H1 (cell line): ENCODE measurements at regions not wholly inside any gene's neighbourhood (a gene's known extent, or its start where the extent isn't known, plus 50 kb on each side); places are given as distances from the start of the nearest gene placed in this dataset.
"Not testable (repeated sequence)": the region's sequence is repeated elsewhere in the genome, so short reads cannot be mapped to it uniquely, and the experiment has no call there.

Experiments
- CTCF ChIA-PET: fragments of 300-600 bp; sonication (Branson Sonifier 250); formaldehyde crosslinking; loops from one replicate; lab custom pipeline; 2021; ENCODE audit not compliant: partially characterized antibody; lab: Charles Lee
- POLR2A ChIA-PET: fragments of 300-600 bp; sonication (Branson Sonifier 250); formaldehyde crosslinking; loops from one replicate; lab custom pipeline; 2021; ENCODE audit warnings: inconsistent platforms; ENCODE audit not compliant: partially characterized antibody; lab: Charles Lee
- DNase-seq, 2 experiments: peaks; one replicate each; pipeline versions ENCODE4 v3.0.0 to v3.0.0-alpha.2; 2010 to 2022; ENCODE audit warnings: low spot score in 2 of 2, low read depth in 1 of 2, mixed read lengths in 1 of 2
- FAIRE-seq: peaks from 2 replicates; lab custom pipeline; 2011; peaks lifted over from hg19 to GRCh38; lab: Jason Lieb, UNC
- H2AFZ ChIP-seq: 2 replicates; pipeline ENCODE4 v1.8.1; 2012; ENCODE audit warnings: low read length, inconsistent platforms
- H2AK5ac ChIP-seq: 2 replicates; pipeline ENCODE4 v1.6.1; 2013; ENCODE audit warnings: low read depth, low read length
- H2BK120ac ChIP-seq: replicated peaks from 2 replicates; pipeline ENCODE3; 2013; ENCODE audit warnings: low read depth, low read length, inconsistent platforms
- H2BK12ac ChIP-seq: 2 replicates; pipeline ENCODE4 v1.6.1; 2013; ENCODE audit warnings: low read depth, low read length
- H2BK15ac ChIP-seq: 2 replicates; pipeline ENCODE4 v1.6.1; 2013; ENCODE audit warnings: low read length
- H2BK20ac ChIP-seq: 2 replicates; pipeline ENCODE4 v1.6.1; 2013; ENCODE audit warnings: low read length
- H2BK5ac ChIP-seq: 2 replicates; pipeline ENCODE4 v1.6.1; 2013; ENCODE audit warnings: low read depth, low read length
- H3K14ac ChIP-seq: 2 replicates; pipeline ENCODE4 v1.6.1; 2013; ENCODE audit warnings: inconsistent platforms; ENCODE audit not compliant: insufficient read length
- H3K18ac ChIP-seq: 2 replicates; pipeline ENCODE4 v1.6.1; 2013; ENCODE audit warnings: low read length; ENCODE audit errors: extremely low read depth
- H3K23ac ChIP-seq: 2 replicates; pipeline ENCODE4 v1.6.1; 2013; ENCODE audit warnings: inconsistent platforms; ENCODE audit not compliant: insufficient read length
- H3K23me2 ChIP-seq: 2 replicates; pipeline ENCODE4 v1.6.1; 2013; ENCODE audit warnings: low read depth, low read length
- H3K27ac ChIP-seq: 2 replicates; pipeline ENCODE4 v1.6.1; 2011; ENCODE audit warnings: low read depth, low read length, inconsistent platforms
- H3K27me3 ChIP-seq, 4 experiments: replicated peaks in 1 of 4; 1 replicate in 1 of 4; 2 replicates in 3 of 4; pipeline versions ENCODE4 v1.6.1 to v1.8.1; 2011 to 2013; ENCODE audit warnings: low read length in 3 of 4, mild to moderate bottlenecking in 3 of 4, inconsistent platforms in 2 of 4, mixed read lengths in 2 of 4, moderate library complexity in 1 of 4; ENCODE audit not compliant: control insufficient read depth in 3 of 4, insufficient read depth in 3 of 4; ENCODE audit errors: extremely low read depth in 1 of 4
- H3K36me3 ChIP-seq, 4 experiments: 2 replicates each; pipeline versions ENCODE4 v1.6.1 to v1.8.1; 2011 to 2013; ENCODE audit warnings: mild to moderate bottlenecking in 4 of 4, low read length in 3 of 4, moderate library complexity in 2 of 4, control low read depth in 1 of 4, inconsistent platforms in 1 of 4; ENCODE audit not compliant: insufficient read depth in 4 of 4, control insufficient read depth in 2 of 4
- H3K4ac ChIP-seq: replicated peaks from 2 replicates; pipeline ENCODE3; 2013; ENCODE audit warnings: low read length, low read depth, mixed read lengths, inconsistent platforms; ENCODE audit not compliant: insufficient read length
- H3K4me1 ChIP-seq, 4 experiments: replicated peaks in 1 of 4; 1 replicate in 1 of 4; 2 replicates in 3 of 4; pipeline versions ENCODE4 v1.6.1 to v1.8.1; 2011 to 2013; ENCODE audit warnings: low read length in 3 of 4, inconsistent platforms in 2 of 4, mixed read lengths in 1 of 4; ENCODE audit not compliant: insufficient read depth in 4 of 4, control insufficient read depth in 3 of 4
- H3K4me2 ChIP-seq, 2 experiments: 2 replicates each; pipeline versions ENCODE4 v1.6.1 to v1.8.1; 2011 to 2013; ENCODE audit warnings: low read depth in 2 of 2, low read length in 2 of 2, control low read depth in 1 of 2, inconsistent platforms in 1 of 2, mild to moderate bottlenecking in 1 of 2; ENCODE audit not compliant: insufficient read depth in 1 of 2
- H3K4me3 ChIP-seq, 4 experiments: fragments of 200-600, 300-600 bp in 1 of 4; sonication (generic), shearing (Covaris generic), sonication (Bioruptor Twin) in 1 of 4; 2 replicates each; pipeline versions ENCODE4 v1.5.1 to v1.8.1; 2011 to 2016; ENCODE audit warnings: low read length in 4 of 4, low read depth in 3 of 4, control low read depth in 2 of 4, inconsistent platforms in 2 of 4, mild to moderate bottlenecking in 2 of 4, mixed read lengths in 1 of 4, moderate library complexity in 1 of 4; ENCODE audit not compliant: insufficient read depth in 2 of 4; ENCODE audit errors: extremely low read depth in 1 of 4
- H3K56ac ChIP-seq: replicated peaks from 2 replicates; pipeline ENCODE3; 2013; ENCODE audit warnings: low read depth, mild to moderate bottlenecking, mixed read lengths, low read length, inconsistent platforms; ENCODE audit not compliant: insufficient read length
- H3K79me1 ChIP-seq: 2 replicates; pipeline ENCODE4 v1.6.1; 2013; ENCODE audit warnings: low read depth, low read length, control low read depth
- H3K79me2 ChIP-seq, 2 experiments: 2 replicates each; pipeline versions ENCODE4 v1.6.1 to v1.8.1; 2012 to 2013; ENCODE audit warnings: low read length in 2 of 2, mild to moderate bottlenecking in 2 of 2, inconsistent platforms in 1 of 2; ENCODE audit not compliant: insufficient read depth in 2 of 2, control insufficient read depth in 1 of 2
- H3K9ac ChIP-seq, 4 experiments: replicated peaks in 1 of 4; 1 replicate in 1 of 4; 2 replicates in 3 of 4; pipeline versions ENCODE4 v1.6.1 to v1.8.1; 2011 to 2013; ENCODE audit warnings: low read depth in 3 of 4, low read length in 3 of 4, control low read depth in 2 of 4, mild to moderate bottlenecking in 2 of 4, moderate library complexity in 2 of 4, inconsistent platforms in 1 of 4; ENCODE audit errors: extremely low read depth in 1 of 4
- H3K9me3 ChIP-seq, 2 experiments: 2 replicates each; pipeline versions ENCODE4 v1.6.1 to v1.8.1; 2012 to 2013; ENCODE audit warnings: mild to moderate bottlenecking in 2 of 2, moderate library complexity in 2 of 2, control low read depth in 1 of 2, inconsistent platforms in 1 of 2, low read depth in 1 of 2, low read length in 1 of 2, mixed read lengths in 1 of 2; ENCODE audit not compliant: insufficient read depth in 2 of 2
- H4K20me1 ChIP-seq, 2 experiments: replicated peaks in 1 of 2; 2 replicates each; pipeline versions ENCODE3 to v1.8.1; 2011 to 2013; ENCODE audit warnings: inconsistent platforms in 2 of 2, low read length in 2 of 2, mild to moderate bottlenecking in 1 of 2; ENCODE audit not compliant: insufficient read depth in 2 of 2, control insufficient read depth in 1 of 2
- H4K5ac ChIP-seq: 2 replicates; pipeline ENCODE4 v1.6.1; 2013; ENCODE audit warnings: low read length, low read depth, mixed read lengths, inconsistent platforms; ENCODE audit not compliant: insufficient read length
- H4K8ac ChIP-seq: 2 replicates; pipeline ENCODE4 v1.8.0; 2013; ENCODE audit warnings: mild to moderate bottlenecking, moderate library complexity, low read length, inconsistent platforms; ENCODE audit not compliant: insufficient read depth; ENCODE audit errors: extremely low read depth
- H4K91ac ChIP-seq: replicated peaks from 2 replicates; pipeline ENCODE3; 2013; ENCODE audit warnings: low read length, mixed read lengths, inconsistent platforms; ENCODE audit not compliant: insufficient read length
- WGBS, 2 experiments: shearing (Covaris generic) in 1 of 2; methylation state at CpG; one replicate each; pipeline versions ENCODE4 v1.1.6 to v1.1.7; 2013 to 2015; ENCODE audit warnings: low lambda C conversion rate in 2 of 2, mixed read lengths in 2 of 2, inconsistent platforms in 1 of 2, low coverage in 1 of 2, missing lambda C conversion rate in 1 of 2; ENCODE audit not compliant: insufficient replicate concordance in 2 of 2, insufficient coverage in 1 of 2, insufficient read length in 1 of 2; ENCODE audit errors: extremely low coverage in 1 of 2, missing lambda C conversion rate in 1 of 2; 5-methylcytosine and 5-hydroxymethylcytosine counted together

- FAIRE-seq, result not testable (repeated sequence)
Observed at GRCh38 chr21:9812507-9812906, 708.9 kb upstream of the TPTE start.

DNA sequence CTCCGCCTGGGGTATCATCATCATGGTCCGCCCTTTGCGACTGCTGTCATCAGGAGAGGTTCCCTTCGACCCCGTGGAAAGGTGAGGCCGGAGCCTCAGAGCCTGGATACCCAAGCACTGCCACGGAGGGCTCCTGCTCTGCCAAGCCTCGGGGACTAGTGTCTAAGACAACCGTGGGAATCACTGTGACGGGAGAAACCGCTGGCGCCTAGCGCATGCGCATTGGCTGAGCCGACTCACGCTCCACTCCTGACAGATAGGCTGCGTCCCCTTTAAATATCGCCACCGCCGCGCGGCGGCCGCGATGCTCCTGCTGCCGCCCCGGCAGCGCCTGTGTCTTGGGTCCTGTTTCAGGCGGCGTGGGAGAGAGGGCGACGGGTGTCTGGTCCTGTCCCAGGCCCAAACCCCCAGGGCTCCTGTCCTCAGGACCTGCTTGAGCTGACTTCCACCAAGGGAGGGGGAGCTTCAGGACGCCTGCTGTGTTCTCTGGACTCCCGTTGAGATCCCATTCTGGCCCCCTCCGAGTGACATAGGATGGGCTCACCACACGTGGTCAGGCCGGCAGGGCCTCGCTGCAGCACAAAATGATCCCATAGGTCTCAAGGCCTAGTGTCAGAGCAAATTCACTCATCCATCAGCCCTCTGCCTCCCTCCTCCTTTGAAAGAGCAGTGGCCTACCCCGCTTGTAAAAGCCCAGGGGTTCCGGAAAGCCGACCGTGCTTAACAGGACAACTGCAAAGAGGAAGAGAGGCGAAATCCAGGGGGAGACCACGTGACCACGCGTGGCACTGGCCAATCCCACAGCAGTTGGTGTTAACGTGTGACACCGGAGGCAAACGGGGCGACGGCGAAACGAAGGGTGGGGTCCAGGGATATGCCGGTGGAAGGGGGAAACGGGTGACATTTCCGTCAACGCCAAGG, 707.2 kb upstream of the TPTE start:
- not testable (repeated sequence) for DNase-seq, FAIRE-seq
- WGBS, 2 experiments, result no CpG with 5 or more reads among the region's 57 CpGs

More at GRCh38 chr21:9812507-9812906, 708.9 kb upstream of the TPTE start:
- H3K9ac ChIP-seq, POLR2A ChIA-PET, H3K79me2 ChIP-seq, H3K27ac ChIP-seq, H3K4me1 ChIP-seq, H2BK12ac ChIP-seq, H2AFZ ChIP-seq, H3K23ac ChIP-seq, H3K9me3 ChIP-seq, H3K4ac ChIP-seq, H3K23me2 ChIP-seq, H4K20me1 ChIP-seq, H4K5ac ChIP-seq, CTCF ChIA-PET, H3K14ac ChIP-seq, H3K18ac ChIP-seq, H3K36me3 ChIP-seq, H2AK5ac ChIP-seq, H3K27me3 ChIP-seq, H3K56ac ChIP-seq, H4K91ac ChIP-seq, H2BK120ac ChIP-seq, H3K4me2 ChIP-seq, DNase-seq, H3K79me1 ChIP-seq, H4K8ac ChIP-seq, H3K4me3 ChIP-seq, H2BK5ac ChIP-seq, H2BK15ac ChIP-seq, H2BK20ac ChIP-seq: not testable (repeated sequence)
- no CpG with 5 or more reads among the region's 35 CpGs for WGBS, 2 experiments

More for the DNA sequence above, 707.2 kb upstream of the TPTE start:
- H3K23me2 ChIP-seq, H2BK120ac ChIP-seq, H3K4me2 ChIP-seq, H4K8ac ChIP-seq, H3K9me3 ChIP-seq, H4K5ac ChIP-seq, H3K14ac ChIP-seq, POLR2A ChIA-PET, H4K20me1 ChIP-seq, H3K4me3 ChIP-seq, H4K91ac ChIP-seq, H2BK20ac ChIP-seq, H3K23ac ChIP-seq, H2BK5ac ChIP-seq, H3K27me3 ChIP-seq, H2BK12ac ChIP-seq, H3K9ac ChIP-seq, H3K36me3 ChIP-seq, H2AK5ac ChIP-seq, CTCF ChIA-PET, H3K79me2 ChIP-seq, H3K56ac ChIP-seq, H2BK15ac ChIP-seq, H3K18ac ChIP-seq, H3K4me1 ChIP-seq, H3K4ac ChIP-seq, H3K79me1 ChIP-seq, H2AFZ ChIP-seq, H3K27ac ChIP-seq: not testable (repeated sequence)
